GM23338 (cell line): ENCODE measurements at regions not wholly inside any gene's neighbourhood (a gene's known extent, or its start where the extent isn't known, plus 50 kb on each side); places are given as distances from the start of the nearest gene placed in this dataset.
A peak's percentile ranks its signal among the peaks of the same experiment; 100 is the strongest.

Source experiments
- ATAC-seq: fragments of 200-7000 bp; cut with Tn5 transposase; 3 replicates; pipeline ENCODE4 v1.9.1; 2020
- DNase-seq: peaks from one replicate; pipeline ENCODE4 v3.0.0-alpha.2; 2015; ENCODE audit warnings: low spot score
- H2AFZ ChIP-seq: fragments of 200-600 bp; sonication (generic); 2 replicates; pipeline ENCODE4 v1.8.0; 2016; ENCODE audit warnings: antibody characterized with exemption, mild to moderate bottlenecking, moderate library complexity
- H3F3A ChIP-seq: fragments of 200-600 bp; sonication (generic); replicated peaks from 2 replicates; pipeline ENCODE4 v1.8.0; 2017; ENCODE audit warnings: antibody characterized with exemption, mixed run types, low read depth
- H3K27ac ChIP-seq: fragments of 200-600 bp; sonication (generic); 2 replicates; pipeline ENCODE4 v1.6.1; 2016; ENCODE audit warnings: low read depth
- H3K27me3 ChIP-seq: fragments of 200-600 bp; sonication (generic); 2 replicates; pipeline ENCODE4 v1.8.0; 2016; ENCODE audit warnings: mild to moderate bottlenecking, mixed run types, moderate library complexity; ENCODE audit not compliant: insufficient read depth
- H3K36me3 ChIP-seq: fragments of 200-600 bp; sonication (generic); 2 replicates; pipeline ENCODE4 v1.8.0; 2016; ENCODE audit warnings: mild to moderate bottlenecking; ENCODE audit not compliant: insufficient read depth
- H3K4me1 ChIP-seq: fragments of 200-600 bp; sonication (generic); 2 replicates; pipeline ENCODE4 v1.8.0; 2016; ENCODE audit warnings: mild to moderate bottlenecking, moderate library complexity; ENCODE audit not compliant: insufficient read depth
- H3K4me2 ChIP-seq: fragments of 200-600 bp; sonication (generic); 2 replicates; pipeline ENCODE4 v1.7.1; 2017; ENCODE audit warnings: mixed run types
- H3K4me3 ChIP-seq: fragments of 200-600 bp; sonication (generic); 2 replicates; pipeline ENCODE4 v1.6.1; 2016; ENCODE audit warnings: mixed run types
- H3K79me2 ChIP-seq: fragments of 200-600 bp; sonication (generic); replicated peaks from 2 replicates; pipeline ENCODE4 v1.8.0; 2017; ENCODE audit warnings: mild to moderate bottlenecking; ENCODE audit not compliant: insufficient read depth
- H3K9me2 ChIP-seq: fragments of 200-600 bp; sonication (generic); 2 replicates; pipeline ENCODE4 v1.8.0; 2017; ENCODE audit not compliant: insufficient read depth
- H4K20me1 ChIP-seq: fragments of 200-600 bp; sonication (generic); replicated peaks from 2 replicates; pipeline ENCODE4 v1.8.0; 2017; ENCODE audit warnings: mild to moderate bottlenecking; ENCODE audit not compliant: insufficient read depth
- H3K27ac Mint-ChIP-seq: 2 replicates; pipeline ENCODE4 v1.8.0; 2020; ENCODE audit warnings: inconsistent platforms, mild to moderate bottlenecking, moderate library complexity, mixed read lengths
- H3K27me3 Mint-ChIP-seq: 3 replicates; pipeline ENCODE4 v1.8.0; 2022; ENCODE audit warnings: low read depth, mild to moderate bottlenecking, moderate library complexity, mixed read lengths, inconsistent platforms; ENCODE audit not compliant: insufficient read depth, poor library complexity
- H3K36me3 Mint-ChIP-seq: 3 replicates; pipeline ENCODE4 v1.8.0; 2021; ENCODE audit warnings: low read depth, mild to moderate bottlenecking, inconsistent platforms, moderate library complexity, mixed read lengths
- H3K4me1 Mint-ChIP-seq: 3 replicates; pipeline ENCODE4 v1.8.0; 2020; ENCODE audit warnings: mild to moderate bottlenecking, inconsistent platforms, mixed read lengths
- H3K4me3 Mint-ChIP-seq: 3 replicates; pipeline ENCODE4 v1.8.0; 2021; ENCODE audit warnings: moderate library complexity, mild to moderate bottlenecking, inconsistent platforms, mixed read lengths
- H3K9me3 Mint-ChIP-seq: 3 replicates; pipeline ENCODE4 v1.8.0; 2020; ENCODE audit warnings: moderate library complexity, mild to moderate bottlenecking, inconsistent platforms, mixed read lengths
- CTCF ChIP-seq, 2 experiments: fragments of 200-600 bp in 1 of 2; sonication (generic) in 1 of 2; conservative IDR thresholded peaks; 2 replicates each; pipeline versions ENCODE4 v1.5.1 to v1.6.1; 2016 to 2017; ENCODE audit warnings: antibody characterized with exemption in 2 of 2, low read depth in 2 of 2, mild to moderate bottlenecking in 2 of 2, moderate library complexity in 1 of 2
- ETS1 ChIP-seq: IDR thresholded peaks from 2 replicates; pipeline ENCODE4 v1.6.1; 2016; ENCODE audit warnings: antibody characterized with exemption
- JUNB ChIP-seq: IDR thresholded peaks from one replicate; pipeline ENCODE4 v1.6.1; 2016; ENCODE audit warnings: antibody characterized with exemption; ENCODE audit not compliant: unreplicated experiment
- NANOG ChIP-seq: IDR thresholded peaks from 2 replicates; pipeline ENCODE4 v1.6.1; 2016; ENCODE audit warnings: antibody characterized with exemption, borderline replicate concordance
- POLR2AphosphoS5 ChIP-seq: IDR thresholded peaks from 2 replicates; pipeline ENCODE4 v1.6.1; 2016; ENCODE audit warnings: antibody characterized with exemption, low read depth
- REST ChIP-seq: IDR thresholded peaks from one replicate; pipeline ENCODE4 v1.6.1; 2018; ENCODE audit warnings: antibody characterized with exemption; ENCODE audit not compliant: unreplicated experiment
- STAT1 ChIP-seq: IDR thresholded peaks from one replicate; pipeline ENCODE4 v1.6.1; 2016; ENCODE audit warnings: antibody characterized with exemption; ENCODE audit not compliant: unreplicated experiment
- ZNF462 ChIP-seq: fragments of 250-450 bp; sonication (Bioruptor Pico); IDR thresholded peaks from 2 replicates; pipeline ENCODE4 v1.5.0; 2020; ENCODE audit warnings: mild to moderate bottlenecking, moderate library complexity

- no peak overlapping the region for H3K4me3 ChIP-seq
- no peak overlapping the region for H3K4me3 Mint-ChIP-seq
- DNase-seq (no peak), ATAC-seq (peak; percentile 81)
- H2AFZ ChIP-seq: peak overlapping the region; percentile 52
- H3K4me2 ChIP-seq: no peak overlapping the region
- no peaks in the 10 kb centered on the region for H3K79me2 ChIP-seq
- H3K27me3 ChIP-seq: no peaks in the 10 kb centered on the region
- H3K9me2 ChIP-seq: peaks cover 8% of the 10 kb centered on the region; the same call in 1 of the 2 replicates
- H3K27me3 Mint-ChIP-seq: peaks cover 8% of the 10 kb centered on the region
- TF ChIP-seq POLR2AphosphoS5: no peak
- no peak for TF ChIP-seq ZNF462
- H3K27ac ChIP-seq: no peak overlapping the region
- no peaks in the 10 kb centered on the region for H3K36me3 ChIP-seq
- H3K4me1 ChIP-seq: no peaks in the 10 kb centered on the region
- peaks cover 8% of the 10 kb centered on the region; the same call in 2 of the 3 replicates for H3K4me1 Mint-ChIP-seq
- H3F3A ChIP-seq: no peaks in the 10 kb centered on the region
- no peaks in the 10 kb centered on the region; the same call in 1 of the 3 replicates for H3K9me3 Mint-ChIP-seq
- no peak overlapping the region for H3K27ac Mint-ChIP-seq
- no peaks in the 10 kb centered on the region for H3K36me3 Mint-ChIP-seq
- H4K20me1 ChIP-seq: no peaks in the 10 kb centered on the region
These were observed 510.2 kb downstream of the RPS24 start for GRCh38 chr10:78543749-78544362.

- Histone ChIP-seq H3K9me2 (peaks cover 8% of the 10 kb centered on the region; the same call in 1 of the 2 replicates), H3F3A (no peaks in the 10 kb centered on the region), H3K4me1 (no peaks in the 10 kb centered on the region), H3K4me3 (no peak overlapping the region), H3K36me3 (no peaks in the 10 kb centered on the region), H3K27ac (no peak overlapping the region), H3K4me2 (no peak overlapping the region), H4K20me1 (no peaks in the 10 kb centered on the region), H2AFZ (peak overlapping the region; percentile 52; the same call in 1 of the 2 replicates), H3K79me2 (no peaks in the 10 kb centered on the region), H3K27me3 (no peaks in the 10 kb centered on the region)
- DNase-seq: no peak
- H3K36me3 Mint-ChIP-seq: no peaks in the 10 kb centered on the region
- no peak overlapping the region for H3K4me3 Mint-ChIP-seq
- H3K9me3 Mint-ChIP-seq: no peaks in the 10 kb centered on the region; the same call in 1 of the 3 replicates
- H3K27me3 Mint-ChIP-seq: peaks cover 8% of the 10 kb centered on the region
- ATAC-seq: no peak
- peaks cover 8% of the 10 kb centered on the region; the same call in 2 of the 3 replicates for H3K4me1 Mint-ChIP-seq
- H3K27ac Mint-ChIP-seq: no peak overlapping the region
- TF ChIP-seq REST (no peak), ETS1 (no peak), NANOG (no peak), JUNB (no peak), CTCF (conservative IDR thresholded peaks at IDR 0.05; ENCODE audit: low read depth in 2 of 2) (no peak), STAT1 (no peak)
These were observed 510.9 kb downstream of the RPS24 start for GRCh38 chr10:78544423-78545090.
